IMR-90 (cell line): ENCODE measurements at regions not wholly inside any gene's neighbourhood (a gene's known extent, or its start where the extent isn't known, plus 50 kb on each side); places are given as distances from the start of the nearest gene placed in this dataset.

Source experiments
- ATAC-seq: fragments of 200-7000 bp; cut with Tn5 transposase; 2 replicates; pipeline ENCODE4 v1.9.1; 2020; ENCODE audit warnings: low read depth, mild to moderate bottlenecking, moderate library complexity
- BruUV-seq: library from RNA; stranded (reverse); fragments of 400-500 nt; replicated peaks from 2 replicates; lab custom pipeline; 2021; lab: Mats Ljungman, UMichigan
- CTCF ChIA-PET: fragments of 300-600 bp; formaldehyde crosslinking; extraction: SDS; loops from one replicate; lab custom pipeline; 2021; ENCODE audit warnings: antibody characterized with exemption; lab: Yijun Ruan, JAX
- POLR2A ChIA-PET: fragments of 300-600 bp; sonication (Branson Sonifier 250); formaldehyde crosslinking; loops from one replicate; lab custom pipeline; 2022; ENCODE audit warnings: antibody characterized with exemption; ENCODE audit not compliant: unreplicated experiment; lab: Charles Lee
- DNase-seq: peaks from one replicate; pipeline ENCODE4 v3.0.0; 2013
- H2AFZ ChIP-seq: replicated peaks from 2 replicates; pipeline ENCODE3; 2013; ENCODE audit warnings: low read length, mild to moderate bottlenecking; ENCODE audit not compliant: poor library complexity
- H2AK5ac ChIP-seq: 2 replicates; pipeline ENCODE4 v1.6.1; 2013; ENCODE audit warnings: low read depth, low read length, inconsistent platforms
- H2AK9ac ChIP-seq: replicated peaks from 2 replicates; pipeline ENCODE3; 2013; ENCODE audit warnings: mild to moderate bottlenecking, low read depth, low read length, moderate library complexity; ENCODE audit not compliant: poor library complexity
- H2BK120ac ChIP-seq: 2 replicates; pipeline ENCODE4 v1.6.1; 2013; ENCODE audit warnings: low read depth, low read length, inconsistent platforms
- H2BK15ac ChIP-seq: 3 replicates; pipeline ENCODE4 v1.6.1; 2013; ENCODE audit warnings: low read depth, low read length, inconsistent platforms
- H2BK20ac ChIP-seq: 2 replicates; pipeline ENCODE4 v1.6.1; 2013; ENCODE audit warnings: low read depth, mild to moderate bottlenecking, inconsistent platforms, low read length, moderate library complexity
- H2BK5ac ChIP-seq: 2 replicates; pipeline ENCODE4 v1.6.1; 2013; ENCODE audit warnings: mild to moderate bottlenecking, low read depth, low read length, inconsistent platforms; ENCODE audit not compliant: poor library complexity, severe bottlenecking
- H3K14ac ChIP-seq: replicated peaks from 2 replicates; pipeline ENCODE4 v1.6.1; 2013; ENCODE audit warnings: low read depth, low read length, inconsistent platforms
- H3K18ac ChIP-seq: 2 replicates; pipeline ENCODE4 v1.6.1; 2013; ENCODE audit warnings: low read depth, low read length, control low read depth
- H3K23ac ChIP-seq: 2 replicates; pipeline ENCODE4 v1.6.1; 2013; ENCODE audit warnings: low read depth, low read length, inconsistent platforms
- H3K27ac ChIP-seq: 2 replicates; pipeline ENCODE4 v1.5.1; 2013; ENCODE audit warnings: mild to moderate bottlenecking, control low read depth, low read length; ENCODE audit not compliant: insufficient read depth
- H3K27me3 ChIP-seq: 2 replicates; pipeline ENCODE4 v1.6.1; 2013; ENCODE audit warnings: low read length; ENCODE audit not compliant: control insufficient read depth, insufficient read depth
- H3K36me3 ChIP-seq: 2 replicates; pipeline ENCODE4 v1.6.1; 2013; ENCODE audit warnings: low read length, mixed read lengths; ENCODE audit not compliant: control insufficient read depth, insufficient read depth
- H3K4ac ChIP-seq: 2 replicates; pipeline ENCODE4 v1.6.1; 2013; ENCODE audit warnings: low read depth, low read length, inconsistent platforms
- H3K4me1 ChIP-seq: 2 replicates; pipeline ENCODE4 v1.6.1; 2013; ENCODE audit warnings: low read length, mixed read lengths; ENCODE audit not compliant: control insufficient read depth, insufficient read depth
- H3K4me2 ChIP-seq: 2 replicates; pipeline ENCODE4 v1.6.1; 2013; ENCODE audit warnings: low read depth, mild to moderate bottlenecking, control low read depth, low read length, moderate library complexity
- H3K4me3 ChIP-seq: 2 replicates; pipeline ENCODE4 v1.5.1; 2013; ENCODE audit warnings: low read depth, mild to moderate bottlenecking, control low read depth, low read length, moderate library complexity; ENCODE audit not compliant: insufficient read depth
- H3K56ac ChIP-seq: 2 replicates; pipeline ENCODE4 v1.6.1; 2013; ENCODE audit warnings: low read length, inconsistent platforms; ENCODE audit not compliant: insufficient read depth; ENCODE audit errors: extremely low read depth
- H3K79me1 ChIP-seq, 2 experiments: 2 replicates each; pipeline ENCODE4 v1.6.1; 2013; ENCODE audit warnings: low read length in 2 of 2, inconsistent platforms in 1 of 2, low read depth in 1 of 2
- H3K9ac ChIP-seq: 2 replicates; pipeline ENCODE4 v1.6.1; 2013; ENCODE audit warnings: low read depth, low read length, control low read depth
- H3K9me1 ChIP-seq: 2 replicates; pipeline ENCODE4 v1.6.1; 2013; ENCODE audit warnings: low read length, inconsistent platforms; ENCODE audit not compliant: insufficient read depth
- H3K9me3 ChIP-seq: 2 replicates; pipeline ENCODE4 v1.6.1; 2013; ENCODE audit warnings: low read length; ENCODE audit not compliant: control insufficient read depth, insufficient read depth
- H4K20me1 ChIP-seq: 2 replicates; pipeline ENCODE4 v1.6.1; 2013; ENCODE audit warnings: low read length, inconsistent platforms; ENCODE audit not compliant: insufficient read depth
- H4K5ac ChIP-seq: 2 replicates; pipeline ENCODE4 v1.6.1; 2013; ENCODE audit warnings: mild to moderate bottlenecking, low read depth, low read length, control low read depth
- H4K8ac ChIP-seq, 2 experiments: 2 replicates each; pipeline ENCODE4 v1.6.1; 2013; ENCODE audit warnings: low read depth in 2 of 2, low read length in 2 of 2, control low read depth in 1 of 2, inconsistent platforms in 1 of 2
- H4K91ac ChIP-seq: 2 replicates; pipeline ENCODE4 v1.6.1; 2013; ENCODE audit warnings: low read depth, low read length, inconsistent platforms; ENCODE audit not compliant: insufficient read depth
- CEBPB ChIP-seq: IDR thresholded peaks from 2 replicates; pipeline ENCODE4 v1.6.1; 2012; ENCODE audit warnings: low read depth, low read length, improper control_type of control experiment
- FOS ChIP-seq: fragments of 150-350 bp; IDR thresholded peaks from 2 replicates; pipeline ENCODE4 v1.6.1; 2016; ENCODE audit warnings: low read depth, low read length
- POLR2A ChIP-seq: IDR thresholded peaks from 2 replicates; pipeline ENCODE4 v1.6.1; 2012; ENCODE audit warnings: mild to moderate bottlenecking, low read depth, low read length
- RFX5 ChIP-seq: IDR thresholded peaks from 2 replicates; pipeline ENCODE4 v1.8.0; 2012; ENCODE audit warnings: low read depth, mild to moderate bottlenecking, low read length, moderate library complexity
- WGBS, 2 experiments: methylation state at CpG; one replicate each; pipeline versions ENCODE4 v1.1.5 to v1.1.7; 2013; ENCODE audit warnings: missing lambda C conversion rate in 2 of 2; ENCODE audit not compliant: insufficient read length in 1 of 2; ENCODE audit errors: extremely low coverage in 2 of 2; 5-methylcytosine and 5-hydroxymethylcytosine counted together
- dilution Hi-C: fragments of 300-500 bp; cut with HindIII; formaldehyde crosslinking; loops from one replicate; pipeline ENCODE4 v1.14.3; 2018; ENCODE audit warnings: low sequenced_read_pairs; ENCODE audit not compliant: unreplicated experiment
- in situ Hi-C: fragments of 300-500 bp; cut with MboI; formaldehyde crosslinking; loops from 3 replicates; pipeline ENCODE4 v1.14.3; 2019; ENCODE audit warnings: low sequenced_read_pairs, inconsistent platforms, mixed read lengths
- intact Hi-C: fragments of 100-400 bp; cut with micrococcal nuclease; formaldehyde crosslinking; loops from 2 replicates; pipeline ENCODE4 v1.10.0; 2022

DNA sequence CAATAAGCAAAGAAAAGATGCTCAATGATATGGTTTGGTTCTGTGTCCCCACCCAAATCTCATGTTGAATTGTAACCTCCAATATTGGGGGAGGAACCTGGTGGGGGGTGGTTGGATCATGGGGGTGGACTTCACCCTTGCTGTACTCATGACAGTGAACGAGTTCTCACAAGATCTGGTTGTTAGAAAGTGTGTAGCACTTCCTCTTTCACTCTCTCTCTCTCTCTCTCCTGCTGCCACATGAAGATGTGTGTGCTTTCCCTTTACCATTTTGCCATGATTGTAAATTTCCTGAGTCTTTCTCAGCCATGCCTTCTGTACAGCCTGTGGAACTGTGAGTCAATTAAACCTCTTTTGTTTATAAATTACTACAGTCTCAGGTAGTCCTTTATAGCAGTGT lies 248.4 kb downstream of the HHIPL2 start:
- no peak overlapping the region for H2AK9ac ChIP-seq
- TF ChIP-seq RFX5 (no peak), POLR2A (no peak), FOS (no peak), CEBPB (no peak)
- H3K27ac ChIP-seq, result no peak overlapping the region
- no peaks in the 10 kb centered on the region for H3K79me1 ChIP-seq
- no peak overlapping the region for H2BK120ac ChIP-seq
- no peaks in the 10 kb centered on the region for H3K36me3 ChIP-seq
- ATAC-seq, result no peak
- H3K56ac ChIP-seq, result no peak overlapping the region
- no peak overlapping the region for H3K4me3 ChIP-seq
- peak overlapping the region; percentile 18 for H2AFZ ChIP-seq
- WGBS, 2 experiments, result no CpG with 5 or more reads among the region's 1 CpG
- DNase-seq, result no peak
- H3K23ac ChIP-seq, result no peak overlapping the region
- H4K20me1 ChIP-seq, result no peaks in the 10 kb centered on the region
- 0 out of 2 replicates have a peak overlapping the region, but pooled peaks have one; percentile 1 for H2AK5ac ChIP-seq
- ChIA-PET POLR2A (no interaction called here), CTCF (no interaction called here)
- H3K9me3 ChIP-seq, result no peaks in the 10 kb centered on the region; the same call in 1 of the 2 replicates
- peaks cover 3% of the 10 kb centered on the region; the same call in 1 of the 2 replicates for H3K9me1 ChIP-seq
- H4K5ac ChIP-seq, result no peak overlapping the region
- H3K14ac ChIP-seq, result 0 out of 2 replicates have a peak overlapping the region, but pooled peaks have one; percentile 21
- H3K4me2 ChIP-seq, result no peak overlapping the region
- no peak overlapping the region for H4K8ac ChIP-seq
- H2BK15ac ChIP-seq, result no peak overlapping the region
- no peak overlapping the region for H3K18ac ChIP-seq
- H3K27me3 ChIP-seq, result no peaks in the 10 kb centered on the region
- in situ Hi-C loops (no loop called here), dilution Hi-C loops (no loop called here), intact Hi-C loops (no loop called here)
- no peak overlapping the region; the same call in 1 of the 2 replicates for H3K4ac ChIP-seq
- no peak overlapping the region for H2BK20ac ChIP-seq
- H3K4me1 ChIP-seq, result peaks cover 2% of the 10 kb centered on the region
- H4K91ac ChIP-seq, result no peak overlapping the region; the same call in 1 of the 2 replicates
- no peak overlapping the region for H3K9ac ChIP-seq
- no peak overlapping the region for H2BK5ac ChIP-seq
- no TSS peak for BruUV-seq
